NOMO-1 treated with DMSO at 0.1 percent for 48 hours (cell line): ENCODE measurements at regions not wholly inside any gene's neighbourhood (a gene's known extent, or its start where the extent isn't known, plus 50 kb on each side); places are given as distances from the start of the nearest gene placed in this dataset.

Experiments used
- DNase-seq: peaks from one replicate; lab custom pipeline; 2025; ENCODE audit not compliant: unreplicated experiment; lab: John Stamatoyannopoulos, UW

DNA sequence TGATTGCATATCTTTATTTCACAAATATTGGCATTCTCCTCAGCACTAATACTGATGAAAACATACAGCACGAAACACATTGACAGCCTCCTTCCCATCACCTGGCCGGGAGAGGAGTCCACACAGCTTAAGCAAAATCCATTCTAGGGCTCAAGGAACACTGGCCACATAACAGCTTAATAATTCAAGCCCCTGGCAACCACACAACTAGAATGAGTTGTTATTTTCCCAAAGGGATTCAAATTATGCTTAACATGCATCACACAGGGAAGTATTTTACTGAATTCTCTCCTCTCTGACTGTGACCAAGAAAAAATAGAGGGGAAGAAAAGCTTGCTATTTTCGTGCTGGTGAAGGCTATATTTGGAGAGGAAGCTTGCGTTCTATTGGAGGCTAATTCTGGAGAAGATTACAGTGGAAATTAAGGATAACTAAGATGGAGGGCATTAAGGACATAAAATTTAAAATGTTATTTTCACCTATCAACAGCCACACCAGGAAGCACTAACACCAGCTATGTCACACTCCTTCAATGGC lies 198.5 kb downstream of the ADGRG6 start:
- no peak for DNase-seq

DNA sequence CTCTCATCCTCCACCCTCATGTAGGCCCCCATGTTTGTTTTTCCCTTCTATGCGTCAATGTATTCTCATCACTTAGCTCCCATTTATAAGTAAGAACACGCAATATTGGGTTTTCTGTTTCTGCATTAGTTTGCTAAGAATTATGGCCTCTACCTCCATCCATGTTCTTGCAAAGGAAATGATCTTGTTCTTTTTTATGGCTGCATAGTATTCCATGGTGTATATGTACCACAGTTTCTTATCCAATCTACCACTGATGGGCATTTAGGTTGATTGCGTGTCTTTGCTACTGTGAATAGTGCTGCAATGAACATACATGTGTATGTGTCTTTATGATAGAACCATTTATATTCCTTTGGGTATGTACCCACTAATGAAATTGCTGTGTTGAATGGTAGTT lies 200.0 kb downstream of the ADGRG6 start:
- DNase-seq, result no peak

DNA sequence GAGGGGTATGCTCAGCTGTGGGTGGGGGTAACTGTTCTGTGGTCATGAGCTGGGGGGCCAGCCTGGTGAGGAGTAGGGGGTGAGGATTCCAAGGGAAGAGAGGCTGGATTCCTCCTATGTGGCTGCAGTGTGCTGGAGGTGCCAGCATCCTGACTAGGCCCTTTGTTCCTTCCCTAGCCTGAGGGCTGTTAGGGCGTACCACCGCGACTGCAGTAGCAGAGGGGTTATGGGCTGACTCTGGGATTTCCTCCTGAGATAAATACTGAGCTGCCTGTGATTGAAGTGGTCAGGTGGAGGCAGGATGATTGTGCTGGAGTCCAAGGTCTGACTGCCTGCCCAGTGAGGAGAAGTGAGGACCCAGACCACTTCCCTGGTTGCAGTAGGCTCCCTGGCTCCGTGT lies 205.3 kb downstream of the ADGRG6 start:
- no peak for DNase-seq

DNA sequence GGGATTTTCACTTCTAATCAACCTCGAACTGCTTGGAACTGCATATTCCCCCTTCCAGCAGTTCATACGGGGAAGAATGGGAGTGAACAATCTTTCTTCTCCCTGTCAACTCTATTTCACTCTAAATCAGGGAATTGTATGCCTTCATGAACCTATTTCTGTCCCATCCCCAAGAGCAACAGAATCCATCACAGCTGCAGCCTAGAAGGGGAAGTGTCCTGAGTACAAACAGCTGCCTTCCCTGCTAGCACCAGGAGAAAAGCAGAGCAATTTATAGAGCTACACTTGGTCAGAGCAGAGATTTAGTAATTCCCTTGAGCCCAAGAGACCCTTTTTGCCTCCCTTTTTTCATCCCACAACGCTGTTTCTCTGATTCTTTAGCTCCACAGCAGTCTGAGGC lies 208.4 kb downstream of the ADGRG6 start:
- DNase-seq, result no peak

DNA sequence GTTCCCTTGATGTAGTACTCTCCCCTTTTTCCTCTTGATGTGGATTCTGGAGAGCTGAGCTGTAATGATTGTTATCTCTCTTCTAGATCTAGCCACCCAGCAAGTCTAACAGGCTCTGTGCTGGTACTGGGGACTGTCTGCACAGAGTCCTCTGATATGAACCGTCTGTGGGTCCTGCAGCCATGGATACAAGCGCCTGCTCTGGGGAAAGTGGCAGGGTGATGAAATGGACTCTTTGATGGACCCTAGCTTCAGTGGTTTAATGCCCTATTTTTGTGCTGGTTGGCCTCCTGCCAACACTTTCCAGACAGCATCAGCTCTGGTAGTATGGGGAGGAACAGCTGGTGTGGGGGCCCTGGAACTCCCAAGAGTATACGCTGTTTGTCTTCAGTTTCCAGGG lies 216.3 kb downstream of the ADGRG6 start:
- DNase-seq, result no peak

DNA sequence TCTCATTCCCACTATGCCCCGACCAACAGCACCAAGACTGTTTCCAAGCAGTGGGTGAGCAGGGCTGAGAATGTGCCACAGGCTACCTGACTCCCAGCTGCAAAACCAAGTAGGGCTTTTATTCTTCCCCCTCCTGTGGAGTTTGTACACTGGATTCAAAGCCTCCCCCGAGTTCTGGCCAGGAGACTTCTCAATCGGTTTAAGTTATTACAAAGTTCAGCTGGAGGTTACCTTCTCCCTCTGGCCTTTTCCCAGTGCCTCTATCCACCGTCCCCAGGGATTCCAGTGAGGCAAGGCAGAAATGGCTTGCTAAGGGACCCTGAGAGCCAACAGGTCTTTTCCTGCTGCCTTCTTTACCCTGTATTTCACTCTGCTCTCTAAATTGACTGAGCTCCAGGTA lies 217.0 kb downstream of the ADGRG6 start:
- no peak for DNase-seq

DNA sequence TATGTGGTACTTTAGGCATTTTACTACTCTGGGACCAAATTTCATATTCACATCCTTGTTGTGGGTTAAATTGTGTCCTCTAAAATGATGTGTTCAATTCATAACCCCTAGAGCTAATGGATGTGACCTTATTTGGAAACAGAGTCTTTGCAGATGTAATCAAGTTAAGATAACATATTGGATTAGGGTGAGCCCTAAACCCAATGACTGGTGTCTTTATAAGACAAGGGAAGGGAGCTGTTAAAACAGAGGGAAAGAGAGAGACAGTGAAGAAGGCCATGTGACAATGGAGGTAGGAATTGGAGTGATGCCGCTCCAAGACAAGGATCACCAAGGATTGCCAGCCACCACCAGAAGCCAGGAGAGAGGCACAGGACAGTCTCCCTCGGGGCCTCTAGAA lies 220.0 kb downstream of the ADGRG6 start:
- DNase-seq, result no peak

DNA sequence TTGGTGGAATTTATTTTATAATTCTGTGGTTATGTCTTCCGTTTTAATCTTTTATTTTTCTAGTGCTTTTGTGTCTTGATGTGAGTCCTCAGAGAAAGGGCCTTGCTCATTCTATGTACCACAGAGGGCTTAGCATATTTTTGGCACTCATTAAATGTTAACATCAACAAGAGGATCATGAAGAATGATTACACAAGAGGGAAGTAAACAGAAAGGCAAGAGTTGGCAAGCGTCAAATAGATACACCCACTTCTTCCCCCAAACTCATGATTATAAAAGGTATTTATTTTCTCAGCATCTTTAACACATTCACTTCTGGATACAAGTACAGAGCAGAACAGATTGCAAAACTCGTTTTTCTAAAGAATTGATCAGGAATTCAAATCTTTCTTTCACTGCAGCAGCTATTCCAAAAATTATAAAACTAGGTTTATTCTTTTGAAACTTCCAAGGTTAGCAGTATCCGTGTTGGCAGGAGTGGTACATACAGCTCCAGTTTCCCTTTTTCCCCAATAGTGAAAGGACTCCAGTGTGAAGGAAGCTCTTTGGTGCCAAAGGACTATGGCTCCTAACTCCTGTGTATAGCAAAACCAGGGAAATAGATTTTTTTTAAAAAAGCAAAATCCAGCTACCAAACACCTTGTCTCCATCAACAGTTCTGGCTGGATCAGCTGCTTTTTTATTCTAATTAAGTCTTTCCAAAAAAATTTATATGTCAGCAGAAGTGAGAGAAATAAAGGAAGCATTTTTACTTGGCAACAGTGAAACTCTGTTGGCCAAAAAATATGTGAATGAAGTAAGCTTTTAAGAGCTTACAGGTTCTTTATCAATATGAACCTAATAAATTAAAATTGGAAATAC lies 221.9 kb downstream of the ADGRG6 start:
- no peak for DNase-seq

DNA sequence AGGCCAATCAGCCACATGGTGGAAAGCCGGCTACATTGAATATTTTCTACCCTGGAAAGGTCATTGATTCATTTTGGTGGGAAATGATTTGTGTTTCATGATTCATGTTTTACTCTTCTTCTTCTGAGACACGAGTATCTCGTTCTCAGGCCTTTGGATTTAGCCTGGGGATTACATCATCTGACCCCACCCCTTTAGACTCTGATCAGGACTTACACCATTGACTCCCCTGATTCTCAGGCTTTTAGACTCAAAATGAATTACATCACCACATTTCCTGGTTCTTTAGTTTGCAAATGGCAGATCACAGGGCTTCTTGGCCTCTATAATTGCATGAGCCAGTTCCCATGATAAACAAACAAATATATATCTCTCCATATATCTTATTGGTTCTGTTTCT lies 228.8 kb downstream of the ADGRG6 start:
- DNase-seq, result no peak

DNA sequence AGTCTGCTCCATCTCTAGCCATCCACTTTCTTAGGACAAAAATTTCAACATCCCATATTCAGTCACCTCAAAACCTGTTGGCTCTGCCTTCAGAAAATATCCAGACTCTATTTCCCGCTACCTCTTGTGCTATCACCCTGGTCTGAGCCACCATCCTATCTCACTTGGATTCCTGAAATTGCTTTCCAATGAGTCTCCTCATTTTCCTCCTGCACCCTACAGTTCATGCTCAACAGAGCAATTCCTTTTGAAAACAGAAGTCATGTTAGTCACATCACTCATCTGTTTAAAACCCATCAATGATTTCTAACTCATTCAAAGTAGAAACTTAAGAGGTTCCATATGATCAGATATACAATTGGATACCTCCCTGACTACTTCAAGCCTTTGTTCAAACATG lies 229.9 kb downstream of the ADGRG6 start:
- no peak for DNase-seq

DNA sequence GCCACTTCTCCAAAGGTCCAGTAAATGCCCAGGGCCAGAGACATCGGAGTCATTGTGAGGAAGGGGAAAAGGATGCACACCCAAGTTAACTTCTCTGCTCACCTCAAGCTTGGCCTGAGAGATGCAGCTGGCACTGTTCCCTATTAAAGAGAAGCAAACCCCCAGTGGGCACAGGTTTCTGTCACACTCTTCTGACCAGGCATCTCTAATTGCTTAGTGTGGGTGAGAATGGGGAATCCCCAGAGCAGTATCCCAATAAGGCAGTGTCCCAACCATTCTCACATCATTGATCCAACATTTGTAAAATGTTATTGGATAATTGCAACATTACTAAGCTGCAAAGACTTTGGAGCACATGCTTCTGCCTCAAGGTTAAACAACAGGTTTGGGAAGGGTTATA lies 232.3 kb downstream of the ADGRG6 start:
- no peak for DNase-seq

DNA sequence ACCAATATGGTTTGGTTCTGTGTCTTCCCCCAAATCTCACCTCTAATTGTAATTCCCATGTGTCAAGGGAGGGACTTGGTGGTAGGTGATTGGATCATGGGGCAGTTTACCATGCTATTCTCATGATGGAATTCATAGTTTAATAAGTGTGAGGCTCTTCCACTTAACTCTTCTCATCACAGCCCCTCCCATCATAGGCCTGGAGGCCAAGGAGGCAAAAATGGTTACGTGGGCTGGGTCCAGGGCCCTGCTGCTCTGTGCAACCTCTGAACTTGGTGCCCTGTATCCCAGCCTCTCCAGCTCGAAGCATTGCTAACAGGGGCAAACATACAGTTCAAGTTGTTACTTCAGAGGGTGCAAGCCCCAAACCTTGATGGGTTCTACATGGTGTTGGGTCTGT lies 232.7 kb downstream of the ADGRG6 start:
- no peak for DNase-seq

DNA sequence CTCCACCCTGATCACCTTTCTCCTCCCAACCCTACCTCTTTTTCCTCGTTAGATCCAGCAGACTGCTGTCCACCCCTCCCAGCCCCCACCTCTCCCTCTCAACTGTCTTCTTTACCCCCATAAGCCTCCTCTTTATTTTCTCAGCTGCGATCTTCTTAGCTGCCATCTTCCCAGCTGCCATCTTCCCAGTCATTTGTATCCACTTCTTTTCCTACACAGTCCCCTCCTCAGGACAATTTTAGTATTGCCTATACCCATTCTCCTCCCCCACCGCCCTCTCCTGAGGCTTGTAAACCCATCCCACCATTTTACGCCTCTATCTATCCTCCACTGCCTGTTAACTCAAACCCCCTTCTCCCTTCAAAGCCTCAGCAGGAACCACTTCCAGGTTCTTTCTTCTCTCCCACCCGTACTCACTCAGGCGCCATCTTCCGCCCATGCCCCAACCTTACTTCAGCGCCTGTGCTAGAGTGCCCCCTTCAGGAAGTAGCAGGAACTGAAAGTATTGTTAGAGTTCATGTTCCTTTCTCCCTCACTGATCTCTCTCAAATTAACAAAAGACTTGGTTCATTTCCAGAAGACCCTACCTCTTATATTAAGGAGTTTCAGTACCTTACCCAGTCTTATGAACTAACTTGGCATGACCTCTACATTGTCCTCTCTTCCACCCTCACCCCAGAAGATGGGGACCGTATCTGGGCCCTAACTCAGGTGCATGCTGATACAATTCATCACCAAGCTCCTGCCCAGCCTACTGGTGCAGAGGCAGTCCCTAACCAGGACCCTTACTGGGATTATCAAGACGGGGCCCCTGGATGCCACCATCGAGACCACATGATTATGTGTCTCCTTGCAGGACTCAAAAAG lies 236.0 kb downstream of the ADGRG6 start:
- DNase-seq, result peak; percentile 27

DNA sequence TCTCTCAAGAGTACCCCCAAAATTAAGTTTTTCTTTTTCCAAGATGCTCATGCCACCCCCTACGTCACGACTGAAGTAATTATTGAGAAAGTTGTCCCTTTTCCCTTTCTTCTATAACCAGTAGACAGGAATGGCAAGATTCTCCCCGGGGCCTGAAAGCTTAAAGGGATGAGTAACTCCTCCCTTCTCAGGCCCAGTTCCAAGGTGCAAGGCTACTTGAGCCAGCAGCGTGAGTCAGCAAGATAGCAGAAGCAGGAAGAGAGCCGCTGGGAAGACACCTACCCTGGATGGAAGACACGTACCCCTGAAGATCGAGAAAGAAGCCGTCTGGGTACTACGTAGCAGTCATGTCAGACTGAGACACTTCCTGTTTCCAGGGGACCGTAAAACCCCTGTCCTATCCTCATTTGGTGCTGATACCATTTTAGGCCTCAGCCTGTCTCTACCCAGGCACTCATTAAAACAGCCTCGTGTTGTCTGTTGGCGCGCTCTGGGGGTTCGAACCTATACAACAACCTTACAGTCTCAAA lies 241.0 kb downstream of the ADGRG6 start:
- no peak for DNase-seq

DNA sequence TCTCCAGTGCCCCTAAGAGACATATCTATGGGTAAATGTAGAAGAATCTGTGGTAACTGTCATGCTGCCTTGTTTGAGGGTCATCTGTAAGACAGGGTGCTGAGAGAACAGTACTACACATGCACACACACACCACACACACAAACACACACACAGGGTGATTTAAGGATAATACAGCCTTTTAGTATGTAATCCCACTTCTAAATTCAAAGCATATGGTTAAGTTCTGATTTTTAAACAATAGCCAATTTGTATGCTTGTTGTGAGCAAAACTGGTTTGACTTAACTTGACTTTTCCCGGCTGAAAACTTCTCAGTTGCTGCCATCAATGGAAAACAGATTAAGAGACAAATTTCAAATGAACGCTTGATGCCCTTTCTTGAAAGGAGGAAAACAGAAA lies 241.8 kb downstream of the ADGRG6 start:
- DNase-seq, result no peak

DNA sequence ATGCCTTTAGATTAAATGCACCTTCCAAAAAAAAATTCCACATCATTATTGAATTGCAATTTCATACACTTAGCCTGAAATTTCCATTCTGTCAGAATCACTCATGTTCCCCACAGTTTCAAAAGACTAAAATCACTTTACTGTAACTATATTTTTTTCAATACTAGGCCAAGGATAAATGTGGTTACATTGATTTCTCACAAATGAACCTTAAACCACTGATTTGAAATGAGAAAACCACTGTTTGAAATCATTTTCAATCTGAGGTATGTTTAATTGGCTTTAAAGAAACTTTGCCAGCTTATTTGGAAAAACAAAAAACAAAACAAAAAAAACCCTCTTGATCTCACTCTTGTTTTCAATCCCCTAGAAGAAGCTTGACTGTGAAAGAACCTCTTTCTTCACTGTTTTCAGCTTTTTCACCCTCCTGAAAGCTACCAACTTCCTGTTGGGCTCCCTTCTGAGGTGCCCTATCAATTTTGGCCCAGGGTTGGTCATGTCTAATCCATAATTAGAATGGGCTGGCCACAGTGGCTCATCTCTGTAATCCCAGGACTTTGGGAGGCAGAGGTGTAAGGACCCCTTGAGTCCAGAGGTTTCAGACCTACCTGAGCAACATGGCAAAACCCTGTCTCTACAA lies 242.5 kb downstream of the ADGRG6 start:
- no peak for DNase-seq

DNA sequence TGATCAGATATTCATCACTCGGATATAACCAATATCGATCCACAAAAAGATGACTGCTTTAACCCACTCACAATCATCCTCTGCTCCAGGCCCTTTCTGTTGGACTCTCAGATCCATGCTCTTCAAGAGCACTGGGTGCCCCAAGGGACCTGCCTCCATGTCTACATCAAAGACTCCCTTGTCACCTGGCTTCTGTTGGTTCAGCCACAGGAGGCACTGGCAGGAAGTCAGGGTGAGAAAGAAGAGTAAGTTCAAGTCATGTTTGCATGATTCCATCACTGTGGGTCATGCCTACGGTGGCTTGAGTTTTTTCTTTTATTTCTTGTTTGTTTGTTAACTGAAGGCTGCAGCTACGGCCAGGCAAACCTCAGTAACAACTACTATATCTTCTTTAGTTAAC lies 243.3 kb downstream of the ADGRG6 start:
- DNase-seq, result no peak

DNA sequence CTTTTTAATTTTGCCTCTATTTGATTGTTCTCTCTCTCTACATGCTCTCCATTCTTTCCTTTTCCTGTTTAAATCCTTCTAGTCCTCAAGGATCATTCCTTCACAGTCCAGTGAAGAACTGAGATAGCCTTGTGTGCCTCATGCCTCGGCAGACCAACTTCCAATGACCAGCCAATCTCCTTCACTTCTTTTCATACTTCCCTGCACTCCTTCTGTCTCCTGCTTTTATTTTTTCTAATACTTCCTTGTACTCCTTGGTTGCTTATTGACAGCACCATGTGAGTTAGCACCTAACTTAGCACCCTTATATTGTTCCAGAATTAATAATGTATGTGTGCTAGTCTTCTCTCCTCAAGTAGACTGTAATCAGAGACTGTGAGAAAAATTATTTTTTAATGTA lies 246.8 kb downstream of the ADGRG6 start:
- no peak for DNase-seq

DNA sequence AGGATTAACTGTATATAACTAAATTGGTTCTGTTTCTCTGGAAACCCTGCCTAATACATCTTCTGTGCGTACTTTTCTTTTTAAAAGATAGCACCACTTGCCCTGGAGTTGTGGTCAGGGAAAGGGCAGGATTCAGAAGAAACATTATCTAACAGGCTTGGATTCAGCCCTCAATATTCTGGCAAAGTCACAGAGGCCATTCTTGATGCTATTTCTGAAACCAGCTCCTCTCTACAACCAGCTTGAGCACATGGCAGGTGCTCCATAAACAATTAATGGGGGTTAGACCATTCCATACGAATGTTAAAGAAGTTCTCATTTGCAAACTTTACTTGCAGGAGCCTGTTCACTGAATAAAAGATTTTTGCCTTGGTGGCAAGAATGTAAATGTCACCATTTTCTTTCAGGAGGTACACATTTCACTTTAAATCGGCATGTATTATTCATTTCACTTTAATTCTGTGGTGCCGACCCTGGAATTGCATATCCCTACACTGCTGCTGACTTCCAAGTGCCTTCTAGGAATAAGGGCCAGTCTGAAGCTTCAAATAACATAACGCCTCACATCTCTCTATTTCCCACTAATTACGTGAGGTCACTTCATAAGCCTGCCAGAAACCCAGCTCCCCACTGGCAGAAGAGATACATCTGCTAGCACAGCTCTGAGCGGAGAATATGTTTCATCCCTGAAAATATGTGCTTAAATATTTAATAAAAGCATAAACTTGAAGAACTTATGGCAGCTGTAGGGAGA lies 248.7 kb downstream of the ADGRG6 start:
- DNase-seq, result no peak

DNA sequence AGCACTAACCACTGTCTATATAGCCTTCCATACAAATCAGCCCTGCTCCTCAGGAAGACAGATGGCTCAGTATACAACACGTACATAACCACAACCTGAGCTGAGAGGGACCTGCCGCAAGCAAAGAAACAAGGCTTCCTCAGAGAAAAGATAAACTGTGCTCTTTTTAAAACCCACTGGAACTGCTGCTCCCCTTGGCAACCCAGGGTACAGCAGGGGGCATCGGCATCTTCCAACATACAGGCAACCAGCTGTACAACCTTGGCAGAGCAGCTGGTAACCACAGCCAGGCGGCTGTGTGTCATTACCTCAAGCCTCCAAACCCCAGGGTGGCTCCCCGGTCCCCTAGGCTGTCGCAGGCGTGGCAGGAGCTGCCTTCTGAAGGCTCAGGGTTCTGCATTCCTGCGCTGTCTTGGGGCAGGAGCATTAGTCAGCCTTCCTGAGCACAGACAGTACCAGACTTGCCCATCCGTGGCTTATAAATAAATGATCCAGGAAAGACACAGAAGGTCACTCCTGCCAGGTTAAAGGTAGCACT lies 249.5 kb downstream of the ADGRG6 start:
- no peak for DNase-seq
